Stimulated activated CD8-positive, alpha-beta memory T cell treated with anti-CD3 and anti-CD28 coated beads, Interleukin-7, amount 100 ng/mL, for 1 hour (primary cell): ENCODE measurements at regions not wholly inside any gene's neighbourhood (a gene's known extent, or its start where the extent isn't known, plus 50 kb on each side); places are given as distances from the start of the nearest gene placed in this dataset.

Source experiments
- DNase-seq, 2 donors: peaks; one replicate each; pipeline ENCODE4 v3.0.0-alpha.2; 2020; ENCODE audit warnings: low read depth in 2 of 2

GRCh38 chr12:13764748-13765147 lies 216.7 kb downstream of the GRIN2B start:
- DNase-seq = no peak

DNA sequence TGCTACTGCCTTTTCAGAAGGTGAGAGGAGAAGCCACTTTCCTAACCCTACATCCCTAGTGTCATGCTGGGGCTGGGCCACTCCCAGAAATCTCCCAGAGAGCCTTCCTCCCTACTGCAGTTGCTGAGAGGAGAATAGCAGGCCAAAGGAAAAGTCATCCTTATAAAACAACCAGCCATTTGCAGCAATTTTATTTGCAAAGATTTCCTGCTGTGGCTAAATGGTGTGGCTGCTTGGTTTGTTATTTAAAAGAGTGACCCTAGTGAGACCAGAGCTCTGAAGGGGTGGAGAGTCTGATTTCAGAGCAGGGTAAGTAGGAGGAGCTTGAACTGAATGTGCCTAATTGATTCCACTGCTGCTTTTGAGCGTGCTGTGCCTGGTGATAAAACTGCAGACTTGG lies 232.0 kb downstream of the GRIN2B start:
- DNase-seq = no peak

DNA sequence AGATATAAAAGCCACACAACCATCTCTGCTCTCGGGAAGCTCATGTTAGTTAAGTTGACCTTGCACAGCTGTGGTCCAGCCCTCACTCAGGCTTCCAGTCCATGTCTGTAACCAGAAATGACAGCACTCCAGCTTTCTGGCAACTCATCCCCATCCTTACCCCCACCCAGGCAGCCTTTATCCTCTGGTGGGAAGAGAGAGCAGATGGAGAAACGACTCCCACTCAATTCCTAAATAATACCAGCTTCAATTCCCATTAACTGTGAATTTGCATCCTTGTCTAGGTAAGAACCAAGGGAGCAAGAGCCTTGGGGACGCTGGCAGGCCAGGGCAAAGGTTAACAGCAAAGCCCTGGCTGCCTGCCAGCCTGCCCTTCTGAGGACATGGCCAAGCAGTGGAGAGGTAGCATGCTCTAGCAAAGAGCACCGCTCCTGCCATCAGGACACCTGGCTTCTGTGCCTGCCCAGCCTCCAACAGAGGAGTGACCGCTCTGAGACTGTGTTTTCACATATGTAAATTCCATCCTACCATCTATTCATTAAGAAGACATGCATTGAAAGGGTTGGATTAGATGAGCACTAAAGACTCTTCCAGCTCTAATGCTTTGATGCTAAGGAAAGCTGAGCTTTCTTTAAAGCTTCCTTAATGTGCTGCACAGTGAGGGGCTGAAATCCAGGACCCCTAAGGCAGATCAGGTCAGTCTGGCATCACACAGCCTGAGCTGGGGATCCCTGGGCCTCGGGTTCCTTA lies 236.1 kb downstream of the GRIN2B start:
- no peak for DNase-seq

- DNase-seq = no peak
These were observed 236.8 kb downstream of the GRIN2B start for GRCh38 chr12:13744561-13744960.

DNA sequence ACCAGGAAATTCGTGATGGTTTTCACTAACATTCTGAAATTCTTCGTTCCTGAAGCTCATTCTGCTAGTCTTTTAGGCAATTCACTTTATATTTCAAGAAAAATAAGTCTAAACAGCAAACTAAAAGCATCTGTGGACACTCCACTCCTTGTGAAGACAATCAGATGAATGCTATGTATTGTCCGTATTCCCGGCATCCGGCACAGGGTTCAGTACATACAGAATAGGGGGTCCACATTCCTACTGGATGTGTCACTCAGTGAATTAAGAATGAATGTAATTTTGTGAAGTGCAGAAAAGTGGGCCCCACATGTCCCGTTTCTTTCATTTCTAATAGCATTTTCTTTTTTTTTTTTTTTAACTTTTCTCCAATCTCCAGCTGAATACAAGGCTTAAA lies 241.3 kb downstream of the GRIN2B start:
- no peak for DNase-seq

GRCh38 chr12:13735734-13736133 lies 245.7 kb downstream of the GRIN2B start:
- DNase-seq = no peak

DNA sequence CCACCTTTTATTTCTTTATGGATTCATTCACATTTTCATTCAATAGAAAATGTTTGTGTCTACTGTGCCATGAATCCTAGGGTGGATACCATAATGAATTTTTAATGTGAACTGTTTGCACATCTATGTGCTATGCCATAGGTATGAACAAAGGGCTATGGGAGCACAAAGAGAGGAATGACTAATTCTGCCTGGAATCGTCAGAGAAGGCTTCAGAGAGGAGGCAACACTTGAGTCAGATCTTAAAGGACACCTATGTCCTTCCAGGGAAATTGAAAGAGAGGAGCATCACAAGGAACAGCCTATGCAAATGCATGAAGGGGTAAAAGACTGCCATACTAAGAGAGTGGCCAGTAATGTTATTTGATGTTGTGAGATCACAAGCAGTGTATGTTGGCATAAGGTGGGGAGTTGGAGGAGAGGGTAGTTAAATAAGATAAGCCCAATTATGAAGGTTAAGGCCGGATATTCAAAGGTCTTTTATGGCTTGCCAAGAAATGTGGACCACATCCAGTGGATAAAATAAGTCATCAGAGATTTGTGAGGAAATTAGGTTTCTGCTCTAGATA lies 246.7 kb downstream of the GRIN2B start:
- DNase-seq = no peak

- no peak for DNase-seq
These were observed 253.7 kb downstream of the GRIN2B start for GRCh38 chr12:13727707-13728195.

DNA sequence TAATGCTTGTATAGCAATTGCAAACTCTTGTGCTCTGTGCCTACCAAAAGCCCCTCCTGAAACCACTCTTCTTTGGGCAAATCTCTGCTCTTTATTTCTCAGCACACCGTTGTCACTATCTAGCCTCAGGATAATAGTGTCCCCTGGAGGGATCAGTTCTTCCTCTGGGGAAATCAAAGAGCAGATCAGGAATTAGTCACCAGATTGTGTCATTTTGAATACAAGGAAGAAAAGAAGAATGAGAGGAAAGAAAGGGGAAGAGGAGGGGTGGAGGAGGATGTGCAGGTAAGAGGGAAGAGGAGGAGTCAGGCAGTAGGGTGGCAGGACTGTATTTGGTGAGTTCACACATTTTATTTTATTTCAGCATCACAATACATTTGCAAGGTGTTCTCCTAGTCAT lies 256.4 kb downstream of the GRIN2B start:
- no peak for DNase-seq

- no peak for DNase-seq
These were observed 257.3 kb downstream of the GRIN2B start for GRCh38 chr12:13724136-13724535.

GRCh38 chr12:13719986-13720385 lies 261.4 kb downstream of the GRIN2B start:
- DNase-seq = no peak

- DNase-seq = no peak
These were observed 263.1 kb downstream of the GRIN2B start for GRCh38 chr12:13718271-13718670.

DNA sequence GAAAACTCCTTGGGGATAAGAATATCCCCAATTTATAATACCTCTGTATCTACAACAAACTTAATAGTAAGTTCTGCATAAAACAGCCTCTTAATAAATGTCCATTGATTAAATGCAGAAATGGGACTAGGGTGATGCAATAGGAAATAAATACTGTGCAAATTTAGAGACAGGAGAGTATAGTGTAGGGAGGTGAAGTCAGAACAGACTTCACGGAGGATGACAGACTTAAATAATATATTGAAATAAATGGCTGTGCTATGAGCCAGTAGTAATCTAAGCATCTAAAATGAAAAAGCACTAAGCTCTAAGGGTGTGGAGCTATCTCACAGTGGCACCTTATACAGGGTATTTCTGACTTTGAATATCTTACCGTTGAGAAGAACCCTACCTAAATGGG lies 265.3 kb downstream of the GRIN2B start:
- DNase-seq = no peak

DNA sequence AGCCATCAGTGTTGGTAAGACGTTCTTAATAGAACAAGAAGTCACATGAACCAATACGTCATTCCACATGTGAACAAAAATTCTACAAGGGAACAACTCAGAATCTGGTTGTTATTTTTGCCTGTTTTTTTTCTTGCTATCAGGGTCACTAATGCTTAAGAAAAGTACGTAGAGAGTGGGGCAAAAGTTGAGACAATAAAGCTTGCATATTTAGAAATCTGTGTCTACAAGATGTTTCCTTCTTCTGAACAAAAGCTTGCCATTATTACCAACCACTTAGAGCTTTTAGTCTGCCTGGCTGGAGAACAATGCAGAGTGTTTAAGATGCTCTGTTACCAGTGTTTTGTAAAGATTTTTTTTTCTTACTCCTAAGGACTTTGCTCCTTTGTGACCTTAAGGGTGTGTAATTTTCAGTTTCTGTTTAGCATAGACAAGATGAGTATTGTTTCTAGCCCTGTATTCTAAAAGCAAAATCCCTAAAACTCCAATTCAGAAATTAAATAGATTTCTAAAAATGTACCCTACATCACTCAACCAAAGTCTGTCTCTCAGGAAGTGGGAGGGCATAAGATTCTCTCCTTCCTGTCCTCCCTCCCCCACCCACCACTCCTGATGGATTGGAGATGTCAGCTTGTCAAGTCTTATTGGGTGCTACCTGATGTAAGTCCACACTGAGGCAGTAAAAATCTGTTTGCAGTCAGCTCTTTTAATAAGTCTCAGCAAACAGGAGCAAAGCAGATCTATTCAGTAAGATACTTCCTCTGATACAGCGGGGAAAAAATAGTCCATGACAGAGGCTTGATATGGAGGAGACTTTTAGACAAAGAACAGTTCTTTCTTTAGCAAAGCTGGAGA lies 267.6 kb downstream of the GRIN2B start:
- no peak for DNase-seq

DNA sequence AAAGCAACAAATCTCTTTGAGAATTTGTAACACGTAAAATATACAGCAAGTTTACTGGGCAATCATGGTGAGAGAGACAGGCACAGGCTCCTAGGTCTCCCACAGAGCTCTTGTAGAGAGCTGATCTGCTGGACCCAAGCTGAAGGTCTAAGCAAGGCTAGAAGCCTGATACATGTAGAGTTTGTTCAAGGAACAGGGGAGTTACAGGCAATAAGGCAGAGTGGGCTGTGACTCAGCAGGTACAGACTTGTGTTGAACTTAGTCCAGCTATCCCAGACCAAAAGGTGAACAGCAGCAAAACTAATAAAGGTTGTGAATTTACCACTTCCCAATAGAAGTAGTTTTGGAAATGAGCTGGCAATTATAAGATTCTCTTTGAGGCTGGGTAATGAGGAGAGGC lies 273.6 kb downstream of the GRIN2B start:
- DNase-seq = no peak

DNA sequence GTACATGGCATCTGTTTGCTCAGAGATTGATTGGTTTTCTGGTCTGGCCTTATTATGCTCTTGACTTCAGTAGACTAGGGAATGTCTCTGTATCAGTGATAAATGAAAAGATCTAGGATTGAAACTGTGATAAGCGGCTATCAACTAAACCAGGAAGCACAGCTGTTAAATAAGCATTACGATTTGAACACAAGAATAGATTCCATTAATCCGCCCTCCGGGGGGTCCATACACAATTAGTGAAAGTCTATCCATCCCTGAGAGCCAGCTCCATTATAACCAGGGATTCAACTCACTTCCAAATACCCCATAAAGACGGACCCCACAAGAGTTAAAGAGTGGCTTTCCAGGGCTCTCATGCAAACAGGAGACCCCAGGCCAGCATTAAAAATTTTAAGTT lies 279.0 kb downstream of the GRIN2B start:
- DNase-seq = no peak

DNA sequence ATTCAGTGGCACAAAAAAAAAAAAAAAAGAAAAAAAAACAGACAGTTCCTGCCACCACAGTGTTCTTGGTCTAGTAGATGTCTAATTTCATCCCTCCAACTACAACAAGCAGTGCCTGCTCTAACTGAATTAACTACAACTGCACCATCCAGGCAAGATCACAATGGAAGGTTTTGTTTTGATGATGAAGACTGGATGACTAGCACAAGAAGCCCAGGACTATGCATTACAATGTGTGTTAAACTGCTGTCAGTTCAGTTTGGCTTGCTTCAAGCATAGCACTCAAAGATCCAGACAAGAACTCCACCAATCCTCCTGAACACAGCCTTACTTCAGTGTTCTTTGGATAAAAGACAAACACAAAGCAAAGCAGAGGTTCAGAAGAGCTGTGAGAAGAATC lies 279.9 kb downstream of the GRIN2B start:
- DNase-seq = no peak

GRCh38 chr12:13697973-13698372 lies 283.4 kb downstream of the GRIN2B start:
- no peak for DNase-seq

DNA sequence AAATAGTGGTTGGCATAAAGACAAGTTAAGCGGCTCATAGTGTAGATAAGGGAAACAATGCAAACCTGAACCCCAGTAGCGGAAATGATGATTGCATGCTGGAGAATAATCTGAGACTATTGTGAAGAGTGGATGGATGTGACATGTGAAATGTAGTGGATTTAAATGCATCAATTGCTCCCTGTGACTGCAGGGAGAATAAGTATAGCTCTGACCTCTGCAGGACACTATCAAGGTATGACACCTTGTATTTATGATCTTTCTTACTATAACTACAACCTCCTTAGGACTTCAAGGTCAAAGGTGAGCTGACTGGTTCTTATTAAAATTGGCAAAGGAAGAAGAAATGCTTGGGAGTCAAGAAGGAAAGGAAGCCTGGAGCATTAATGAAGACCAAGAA lies 285.6 kb downstream of the GRIN2B start:
- no peak for DNase-seq

- DNase-seq = no peak
These were observed 289.1 kb downstream of the GRIN2B start for GRCh38 chr12:13692332-13692731.

- no peak for DNase-seq
These were observed 289.8 kb downstream of the GRIN2B start for GRCh38 chr12:13691598-13691997.

GRCh38 chr12:13687633-13688032 lies 293.8 kb downstream of the GRIN2B start:
- no peak for DNase-seq

DNA sequence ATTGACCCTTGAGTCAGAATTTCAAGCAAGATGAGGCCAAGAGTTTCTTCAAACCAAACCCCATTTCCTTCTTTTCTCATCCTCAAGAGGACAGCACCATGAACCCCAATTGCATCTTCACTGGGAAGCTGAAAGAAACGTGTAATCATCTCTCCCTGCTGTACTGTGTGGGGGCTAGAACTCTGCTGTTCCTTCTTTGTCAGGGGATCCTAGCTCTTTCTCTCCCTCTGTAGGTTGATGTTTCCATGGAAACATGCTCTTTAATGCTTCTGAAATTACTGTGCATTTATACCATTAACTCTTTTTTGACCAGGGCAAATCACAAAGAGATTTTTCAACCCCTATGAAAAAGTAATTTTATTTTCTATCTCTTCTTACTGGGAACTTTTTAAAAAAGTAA lies 295.1 kb downstream of the GRIN2B start:
- no peak for DNase-seq
